GM21367 (cell line): ENCODE measurements at regions not wholly inside any gene's neighbourhood (a gene's known extent, or its start where the extent isn't known, plus 50 kb on each side); places are given as distances from the start of the nearest gene placed in this dataset.
"Not testable (repeated sequence)": the region's sequence is repeated elsewhere in the genome, so short reads cannot be mapped to it uniquely, and the experiment has no call there.

Experiments used
- ATAC-seq: cut with Tn5 transposase; IDR thresholded peaks from one replicate; pipeline ENCODE4 v1.9.1; 2021; ENCODE audit not compliant: unreplicated experiment

DNA sequence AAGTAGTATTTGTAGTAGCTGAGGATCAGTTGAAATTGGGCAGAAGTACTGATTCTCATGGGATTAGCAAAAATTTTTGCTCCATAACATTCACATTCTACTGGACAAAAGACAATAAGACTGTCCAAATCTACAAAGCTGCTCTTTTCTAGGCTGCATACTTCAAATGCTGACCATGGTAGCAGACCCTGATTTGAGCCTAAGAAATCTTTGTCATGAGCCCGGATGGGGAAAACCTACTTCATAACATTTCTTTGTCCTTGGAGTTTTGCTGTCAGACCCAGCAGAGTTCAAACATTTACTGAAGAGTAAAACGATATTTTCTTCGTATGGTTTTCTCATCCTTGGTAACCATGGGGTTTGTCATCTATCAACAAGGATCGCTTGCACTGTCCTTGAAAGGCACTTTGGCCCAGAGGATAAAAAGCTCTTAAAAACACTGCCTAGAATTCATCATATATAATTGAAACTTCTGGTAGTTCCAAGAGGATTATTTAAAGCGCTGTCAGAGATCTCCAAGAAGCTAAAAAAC, 216.9 kb downstream of the CAVIN4 start:
- no peak for ATAC-seq

DNA sequence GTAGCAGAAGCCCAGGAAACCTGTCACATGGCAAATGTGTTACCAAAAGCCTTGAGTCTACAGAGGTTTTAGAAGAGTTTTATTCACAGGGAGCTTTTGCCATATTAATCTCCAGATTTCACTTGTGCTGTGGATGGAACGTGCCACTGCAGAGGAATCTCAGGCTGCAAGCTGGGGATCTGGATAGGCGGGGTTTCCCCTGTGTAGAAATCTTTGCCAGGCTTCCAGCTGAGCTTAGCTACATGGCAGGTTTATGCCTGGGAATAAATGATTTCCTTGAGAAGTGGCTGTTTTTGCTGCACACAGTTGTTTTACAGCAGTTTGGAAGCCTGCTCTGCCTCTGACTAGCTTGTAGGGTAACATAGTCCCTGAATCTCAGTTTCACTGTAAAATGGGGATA, 224.6 kb upstream of the PLPPR1 start:
- ATAC-seq = no peak

DNA sequence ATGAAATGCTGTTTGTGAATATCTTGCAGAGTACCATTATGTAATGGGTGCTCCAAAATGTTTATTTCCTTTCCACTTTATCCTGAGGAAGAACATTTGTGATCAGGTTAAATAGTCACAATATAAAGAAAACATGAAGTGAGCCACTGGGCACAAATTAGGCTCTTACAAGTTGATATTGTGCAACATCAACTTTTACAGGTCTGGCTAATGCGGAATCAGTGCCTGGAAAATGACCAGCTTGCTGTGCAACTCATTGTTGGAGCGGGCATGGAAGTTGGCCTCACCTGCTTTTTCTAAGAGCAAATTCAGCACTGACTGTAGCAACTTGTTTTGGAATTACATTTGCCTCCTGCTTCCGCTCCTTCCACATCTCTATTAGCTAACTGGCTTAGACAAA, 216.9 kb upstream of the PLPPR1 start:
- no peak for ATAC-seq

DNA sequence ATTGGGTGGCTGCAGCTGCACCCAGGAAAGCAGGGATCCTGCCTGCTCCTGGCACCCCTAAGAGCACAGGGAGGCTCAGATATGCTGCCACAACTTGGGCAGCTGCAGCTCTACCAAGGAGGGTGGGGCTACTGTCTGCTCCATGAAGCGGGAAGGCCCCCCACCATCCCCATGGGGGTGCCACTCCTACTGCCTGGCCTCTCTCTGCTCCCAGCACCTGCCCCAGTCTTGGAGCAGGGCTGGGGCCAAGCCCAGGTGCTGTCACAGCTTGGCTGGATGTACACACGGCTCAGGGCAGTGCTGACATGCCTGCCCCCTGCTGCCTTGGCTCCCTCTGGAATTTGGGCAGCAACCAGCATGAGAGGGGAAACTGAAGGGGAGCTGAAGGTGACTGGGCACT, 214.7 kb upstream of the PLPPR1 start:
- no peak for ATAC-seq

DNA sequence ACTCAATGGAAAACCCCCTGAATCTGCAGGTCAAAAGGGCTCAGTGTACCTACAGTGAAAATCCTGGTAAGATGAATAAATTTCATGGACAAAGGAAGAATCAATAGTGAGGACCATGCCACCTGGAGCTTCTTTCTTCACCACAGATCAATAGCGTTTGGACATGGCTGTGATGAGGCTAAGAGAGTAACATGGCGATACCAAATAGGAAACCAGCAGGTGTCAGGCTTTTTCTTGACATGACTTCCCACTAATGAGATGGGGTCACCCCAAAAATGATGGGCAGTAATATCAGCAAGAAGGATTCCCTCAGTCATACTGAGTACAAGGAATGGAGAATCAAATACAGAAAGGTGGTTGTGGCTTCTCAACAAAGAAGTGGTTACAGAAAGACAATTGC, 208.5 kb upstream of the PLPPR1 start:
- ATAC-seq = no peak

DNA sequence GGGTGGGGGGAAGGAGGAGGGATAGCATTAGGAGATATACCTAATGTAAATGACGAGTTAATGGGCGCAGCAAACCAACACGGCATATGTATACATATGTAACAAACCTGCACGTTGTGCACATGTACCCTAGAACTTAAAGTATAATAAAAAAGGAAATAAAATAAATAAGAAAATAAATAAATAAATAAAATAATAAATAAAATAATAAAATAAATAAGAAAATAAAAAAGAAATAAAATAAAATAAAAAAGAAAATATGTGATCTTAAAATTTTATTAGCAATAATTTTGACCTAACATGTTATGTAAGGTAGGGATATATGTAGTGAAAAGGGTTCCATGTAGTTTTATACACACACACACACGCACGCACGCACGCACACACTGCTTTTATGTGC, 195.5 kb upstream of the PLPPR1 start:
- ATAC-seq = not testable (repeated sequence)

DNA sequence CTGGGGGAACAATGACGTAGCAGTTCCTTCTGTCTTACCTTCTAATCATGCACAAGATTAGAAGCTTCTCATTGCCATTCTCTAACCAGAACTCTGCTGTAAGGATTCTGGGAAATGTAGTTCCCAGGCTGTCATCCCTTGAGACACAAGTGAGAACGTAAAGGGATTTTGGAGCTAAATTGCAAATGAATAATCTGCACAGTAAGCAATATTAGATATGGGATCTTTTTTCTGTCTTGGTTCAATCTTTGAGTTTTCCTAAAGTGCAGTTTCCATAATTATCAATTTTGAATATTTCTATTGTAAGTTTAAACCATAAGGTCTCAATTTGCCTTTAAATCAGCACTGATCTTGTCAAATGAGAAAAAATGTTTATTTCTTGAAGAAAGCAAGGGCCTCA, 189.7 kb upstream of the PLPPR1 start:
- ATAC-seq = no peak

DNA sequence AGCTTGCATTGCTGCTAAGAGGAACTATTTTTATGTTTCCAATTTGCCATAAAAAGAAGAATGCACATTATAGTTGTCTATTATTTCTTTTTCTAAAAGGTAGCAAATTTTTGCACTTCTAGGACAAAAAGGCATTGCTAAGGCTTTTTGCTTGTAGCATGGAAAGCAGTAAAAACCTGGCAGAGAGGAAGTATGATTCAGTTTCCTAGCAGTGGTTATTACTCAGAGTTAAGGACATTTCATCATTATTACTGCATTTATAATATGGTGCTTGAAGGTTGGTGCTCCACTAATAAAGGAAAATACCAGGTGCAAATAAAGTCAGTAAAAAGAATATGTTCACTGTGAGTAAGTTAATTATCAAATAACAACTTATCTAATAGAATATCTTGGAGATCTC, 179.8 kb upstream of the PLPPR1 start:
- no peak for ATAC-seq

DNA sequence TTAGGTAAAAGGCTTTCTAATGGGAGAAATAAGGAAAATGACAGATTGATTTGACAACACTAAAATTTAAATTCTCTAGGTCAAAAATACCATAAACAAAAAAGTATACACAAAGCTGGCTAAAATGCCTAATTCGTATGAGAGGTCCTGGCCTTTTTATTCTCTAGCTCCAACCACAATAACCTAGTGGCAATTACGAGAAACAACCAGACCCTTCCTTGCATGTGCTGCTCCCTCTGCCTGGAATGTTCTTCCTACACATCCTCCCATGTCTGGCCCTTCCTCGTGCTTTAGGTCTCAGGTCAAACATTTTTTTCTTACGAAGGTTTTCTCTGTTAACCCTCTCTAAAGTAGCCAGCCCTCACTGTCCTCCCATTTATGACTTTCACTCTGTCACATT, 176.4 kb upstream of the PLPPR1 start:
- ATAC-seq = no peak

DNA sequence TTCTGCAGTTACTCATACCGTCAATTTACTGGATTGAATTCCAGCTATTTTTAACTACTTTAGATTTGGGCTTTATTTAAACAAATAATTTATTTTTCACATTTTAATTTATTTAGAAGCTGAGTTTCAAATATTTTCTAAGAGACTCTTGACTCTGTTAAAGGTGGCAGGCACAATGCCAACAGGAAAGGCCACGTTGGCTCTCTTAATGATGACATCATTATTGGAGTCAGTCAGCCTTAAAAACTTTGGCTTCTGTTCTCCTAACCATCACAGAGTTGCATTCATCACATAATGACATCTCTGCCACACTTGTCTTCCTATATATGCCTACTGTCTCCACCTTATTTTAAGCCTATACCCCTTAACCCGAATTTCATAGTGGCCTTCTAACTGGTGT, 172.3 kb upstream of the PLPPR1 start:
- ATAC-seq = no peak

DNA sequence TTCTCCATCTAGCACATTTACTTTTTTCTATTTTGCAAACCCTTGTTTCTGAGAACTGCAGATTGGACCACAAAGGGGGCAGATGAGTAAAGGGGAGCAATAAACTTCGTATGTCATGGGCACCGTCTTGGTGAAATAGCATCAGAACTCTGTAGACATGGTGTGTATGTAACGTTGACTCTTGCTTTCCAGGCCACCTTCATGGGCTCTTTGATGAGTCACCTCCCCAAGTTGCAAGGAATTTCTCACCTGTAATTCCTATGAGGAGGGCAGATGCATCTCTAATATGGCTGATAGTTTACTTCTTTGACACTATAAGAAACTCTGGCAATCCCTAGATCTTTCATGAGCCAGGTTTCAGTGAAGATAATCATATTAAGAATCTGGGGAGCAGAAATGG, 163.4 kb upstream of the PLPPR1 start:
- no peak for ATAC-seq

DNA sequence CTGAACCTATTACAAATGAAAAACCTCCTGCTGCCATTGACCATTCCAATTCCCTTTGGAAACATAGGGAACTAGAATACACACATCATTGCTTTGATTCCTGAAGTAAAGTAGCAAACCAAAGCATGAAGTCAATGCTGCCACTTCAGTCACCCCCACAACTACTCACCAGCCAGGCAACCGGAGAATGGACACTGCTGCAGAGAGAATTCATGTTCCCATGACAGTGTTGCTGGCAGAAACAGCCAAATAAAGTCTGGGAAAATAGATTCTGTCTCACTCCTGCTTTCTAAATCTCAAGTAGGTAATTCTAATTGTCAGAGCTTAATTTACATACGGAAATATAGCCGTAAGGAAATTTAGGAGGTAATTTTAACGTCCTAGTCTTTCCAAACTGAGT, 162.9 kb upstream of the PLPPR1 start:
- no peak for ATAC-seq

DNA sequence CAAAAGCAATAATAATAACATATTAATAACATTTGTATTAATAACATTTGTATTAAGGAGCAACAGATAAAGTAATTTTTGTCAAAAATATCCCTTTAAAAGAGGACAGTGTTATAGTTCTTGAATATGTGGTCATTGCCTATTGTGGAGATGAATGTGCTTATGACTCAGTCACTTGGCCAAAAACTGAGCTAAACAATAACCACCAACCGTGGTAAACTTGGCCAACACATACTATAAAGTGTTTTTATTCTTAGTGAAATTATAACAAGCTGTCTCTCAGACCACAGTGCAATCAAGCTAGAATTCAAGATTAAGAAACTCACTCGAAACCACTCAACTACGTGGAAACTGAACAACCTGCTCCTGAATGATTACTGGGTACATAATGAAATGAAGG, 159.2 kb upstream of the PLPPR1 start:
- ATAC-seq = no peak

DNA sequence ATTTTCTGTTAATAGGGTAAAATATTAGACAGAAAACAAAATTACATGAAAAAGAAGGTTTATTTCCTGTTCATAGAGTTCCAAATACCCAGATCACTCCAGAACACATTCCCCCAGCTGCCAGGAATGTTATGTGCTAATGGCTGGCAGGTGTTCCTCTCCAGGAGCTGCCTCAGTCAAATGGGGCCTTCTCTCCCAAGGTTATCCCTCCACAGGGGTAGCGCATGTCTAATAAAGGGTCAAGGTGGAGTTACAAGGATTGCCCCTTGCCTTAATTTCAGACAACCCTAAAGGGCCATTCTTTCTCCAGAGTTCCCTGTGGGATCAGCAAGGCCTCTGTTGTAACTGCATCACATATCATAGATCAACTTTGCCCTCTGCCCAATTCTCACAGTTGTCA, 148.6 kb upstream of the PLPPR1 start:
- no peak for ATAC-seq

DNA sequence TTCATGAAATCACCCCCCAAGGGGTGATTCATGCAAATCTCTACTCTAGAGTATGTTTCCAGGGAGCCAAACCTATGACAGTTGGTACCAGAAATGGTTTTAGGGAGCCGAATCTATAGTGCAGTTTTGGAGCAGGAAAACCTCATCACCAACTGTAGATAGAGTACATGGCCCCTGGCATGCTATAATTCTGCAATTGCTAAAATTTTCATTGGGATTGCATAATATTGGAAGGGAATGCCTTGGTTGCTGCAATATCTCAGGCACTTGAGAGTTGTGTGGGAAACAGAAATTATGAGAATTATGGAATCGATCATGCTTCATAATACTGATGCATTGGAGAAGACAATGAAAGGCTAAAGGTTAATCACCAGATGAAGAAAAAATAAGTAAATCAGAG, 148.2 kb upstream of the PLPPR1 start:
- no peak for ATAC-seq

DNA sequence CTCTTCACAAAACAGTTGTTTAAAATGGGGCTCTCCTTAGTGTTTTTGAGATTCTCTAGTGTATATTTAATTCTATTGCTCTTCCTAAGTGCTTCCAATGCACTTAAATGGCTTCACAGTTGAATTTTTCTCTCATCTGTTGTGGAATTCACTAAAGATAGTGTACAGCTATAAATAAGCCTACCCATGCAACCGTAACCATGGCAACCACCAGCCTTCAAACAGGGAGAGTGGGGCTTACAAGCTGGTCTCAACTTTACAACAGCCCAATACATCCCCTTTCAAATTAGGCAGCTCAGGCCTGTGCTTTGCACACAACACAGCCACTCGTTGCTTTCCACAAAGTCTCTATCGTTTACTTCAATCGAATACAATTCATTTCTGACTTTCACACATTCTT, 144.0 kb upstream of the PLPPR1 start:
- no peak for ATAC-seq

DNA sequence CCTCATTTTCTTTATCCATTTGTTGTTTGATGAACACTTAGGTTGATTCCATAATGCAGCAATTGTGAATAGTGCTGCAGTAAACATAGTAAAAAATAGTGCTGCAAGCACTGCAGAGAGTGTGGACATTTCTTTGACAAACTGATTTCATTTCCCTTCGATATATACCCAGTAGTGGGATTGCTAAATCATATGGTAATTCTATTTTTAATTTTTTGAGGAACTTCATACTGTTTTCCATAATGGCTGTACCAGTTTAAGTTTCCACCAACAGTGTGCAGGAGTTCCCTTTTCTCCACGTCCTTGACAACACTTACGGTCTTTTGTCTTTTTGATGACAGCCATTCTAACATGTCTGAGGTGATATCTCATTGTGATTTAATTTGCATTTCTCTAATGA, 138.2 kb upstream of the PLPPR1 start:
- ATAC-seq = no peak

DNA sequence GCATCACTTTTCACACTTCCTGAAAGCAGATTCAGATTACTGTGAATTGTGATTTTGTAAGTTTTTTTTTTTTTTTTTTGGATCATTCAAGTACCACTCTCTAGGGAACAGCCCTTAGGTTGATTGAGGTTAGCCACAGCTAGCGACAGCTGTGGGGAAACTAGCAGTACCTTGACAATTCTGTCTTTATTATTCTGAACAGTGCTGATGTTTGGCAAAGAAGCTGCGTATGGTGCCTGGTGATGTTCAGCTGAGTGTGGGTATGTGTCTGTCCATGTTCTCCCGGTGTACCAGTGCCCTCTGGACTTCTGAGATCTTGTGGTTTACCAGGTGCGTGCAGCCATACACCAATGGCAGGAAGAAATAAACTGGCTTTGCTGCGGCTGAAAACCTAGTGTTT, 117.3 kb upstream of the PLPPR1 start:
- no peak for ATAC-seq

DNA sequence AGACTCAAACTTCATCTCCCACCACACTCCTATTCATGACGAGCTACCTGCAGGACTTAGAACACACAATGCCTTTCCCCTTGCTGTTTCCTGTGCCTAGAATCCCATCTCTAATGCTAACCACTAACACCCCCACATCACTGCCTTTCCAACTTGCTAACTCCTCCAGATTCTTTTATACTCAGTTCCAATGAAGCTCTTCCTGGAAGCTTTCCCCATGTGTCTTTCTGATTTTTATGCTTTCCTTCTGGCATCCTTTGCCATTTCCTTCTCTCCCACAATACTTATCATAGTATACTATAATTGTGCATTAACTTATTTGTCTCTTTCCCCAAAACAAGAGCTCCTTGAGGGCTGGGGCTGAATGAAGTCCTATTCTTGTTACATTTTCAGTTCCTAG, 115.3 kb upstream of the PLPPR1 start:
- ATAC-seq = no peak

DNA sequence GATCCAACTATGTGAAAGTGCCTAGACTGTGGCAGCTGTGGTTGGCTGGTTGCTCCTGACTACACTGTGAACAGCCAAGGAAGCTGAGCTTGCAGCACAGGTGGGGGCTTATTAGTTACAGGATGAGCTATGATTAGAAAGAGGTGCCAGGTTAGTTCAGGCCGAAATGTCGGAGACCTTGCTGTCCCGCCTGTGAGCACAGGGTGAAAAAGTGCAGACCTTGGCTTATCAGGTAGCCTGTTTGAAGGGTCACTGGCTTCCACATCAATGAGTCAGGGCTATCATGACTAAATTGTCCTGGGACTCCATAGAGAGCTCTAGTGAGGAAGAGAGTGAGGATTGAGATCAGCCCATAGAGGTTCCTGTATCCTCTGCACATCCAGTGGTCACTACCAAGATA, 114.3 kb upstream of the PLPPR1 start:
- ATAC-seq = no peak

DNA sequence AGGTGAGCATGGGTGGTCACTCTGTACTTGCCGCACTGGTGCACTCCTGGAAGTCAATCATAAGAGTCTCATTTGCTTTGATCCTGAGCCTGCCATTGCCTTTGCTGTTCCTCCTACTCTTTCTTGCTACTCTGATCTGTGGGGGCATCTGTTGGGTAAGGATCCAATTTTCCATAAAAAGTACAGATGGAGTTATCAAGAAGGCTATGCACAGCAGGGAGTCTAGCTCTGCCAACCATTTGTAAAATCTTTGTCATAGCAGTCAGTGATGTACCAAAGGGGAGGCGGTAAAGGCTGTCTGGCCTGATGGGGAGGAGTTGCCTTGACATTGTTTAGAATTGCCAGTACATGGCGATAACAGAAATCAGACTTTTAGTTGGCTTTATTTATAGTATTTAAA, 109.0 kb upstream of the PLPPR1 start:
- no peak for ATAC-seq

DNA sequence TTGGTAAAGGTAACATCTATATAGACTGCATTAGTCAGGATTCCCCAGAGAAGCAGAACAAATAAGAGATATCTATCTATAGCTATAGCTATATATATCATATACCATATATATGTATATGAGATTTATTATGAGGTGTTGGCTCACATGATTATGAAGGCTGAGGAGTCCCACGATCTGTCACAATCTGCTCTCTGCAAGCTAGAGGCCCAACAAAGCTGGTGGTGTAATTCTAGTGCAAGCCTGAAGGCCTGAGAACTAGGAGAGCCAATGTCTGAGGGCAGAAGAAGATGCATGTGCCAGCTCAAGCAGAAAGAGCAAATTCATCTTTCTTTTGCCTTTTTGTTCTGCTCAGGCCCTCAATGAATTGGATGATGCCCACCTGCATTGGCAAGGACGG, 102.2 kb upstream of the PLPPR1 start:
- ATAC-seq = no peak

DNA sequence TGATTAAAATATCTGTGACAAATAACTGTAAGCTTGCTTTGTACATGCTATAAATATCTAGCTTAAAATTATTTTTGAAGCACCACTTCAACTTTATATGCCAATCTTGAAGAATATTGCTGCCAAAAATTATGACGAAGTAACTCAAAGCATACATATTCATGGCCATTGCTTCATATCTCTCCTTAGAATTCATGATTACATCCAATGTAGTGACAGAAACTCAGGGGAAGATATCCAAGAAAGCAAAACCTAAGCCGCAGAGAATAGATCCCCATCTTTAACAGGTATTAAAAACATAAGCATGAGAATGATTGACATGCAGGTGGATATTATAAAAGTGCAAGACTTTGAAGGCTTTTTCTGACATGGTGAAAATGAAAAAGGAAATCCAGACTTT, 100.8 kb upstream of the PLPPR1 start:
- no peak for ATAC-seq

DNA sequence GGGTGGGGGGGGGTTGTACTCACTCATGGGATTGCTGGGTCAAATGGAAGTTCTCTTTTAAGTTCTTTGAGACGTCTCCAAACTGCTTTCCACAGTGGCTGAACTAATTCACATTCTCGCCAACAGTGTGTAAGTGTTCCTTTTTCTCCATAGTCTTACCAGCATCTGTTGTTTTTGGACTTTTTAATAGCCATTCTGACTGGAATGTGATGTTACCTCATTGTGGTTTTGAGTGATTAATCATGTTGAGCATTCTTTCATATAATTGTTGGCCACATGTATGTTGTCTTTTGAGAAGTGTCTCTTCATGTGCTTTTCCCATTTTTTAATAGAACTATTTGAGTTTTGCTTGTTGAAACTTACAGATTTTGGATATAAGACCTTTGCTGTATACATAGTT, 94.9 kb upstream of the PLPPR1 start:
- no peak for ATAC-seq
